Left renal cortex interstitium (tissue), 4 donors: ENCODE measurements at regions not wholly inside any gene's neighbourhood (a gene's known extent, or its start where the extent isn't known, plus 50 kb on each side); places are given as distances from the start of the nearest gene placed in this dataset.

Experiments used
- DNase-seq, 4 donors: peaks; one replicate each; pipeline ENCODE4 v3.0.0-alpha.2; 2013; ENCODE audit warnings: low read depth in 4 of 4, low spot score in 2 of 4, missing footprints in 1 of 4

DNA sequence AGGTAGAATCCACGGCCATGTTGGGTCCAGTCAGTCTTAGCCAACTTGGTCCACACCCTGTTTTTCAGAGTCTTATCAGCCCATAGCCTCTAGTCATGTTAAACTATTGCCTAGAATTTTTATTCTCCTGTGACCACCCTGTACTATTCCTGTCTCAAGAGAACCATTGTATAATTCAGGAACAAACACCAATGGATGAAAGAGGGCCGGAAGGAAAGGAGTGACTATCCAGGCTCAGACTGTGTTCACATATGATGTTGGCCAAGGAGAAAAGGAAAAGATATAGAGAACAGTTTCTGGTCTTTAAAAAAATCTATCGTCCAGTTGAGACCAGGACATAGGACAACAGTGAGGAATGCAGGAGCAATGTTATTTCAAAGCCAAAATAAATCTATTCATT, 82.9 kb upstream of the SETBP1 start:
- DNase-seq, result no peak

DNA sequence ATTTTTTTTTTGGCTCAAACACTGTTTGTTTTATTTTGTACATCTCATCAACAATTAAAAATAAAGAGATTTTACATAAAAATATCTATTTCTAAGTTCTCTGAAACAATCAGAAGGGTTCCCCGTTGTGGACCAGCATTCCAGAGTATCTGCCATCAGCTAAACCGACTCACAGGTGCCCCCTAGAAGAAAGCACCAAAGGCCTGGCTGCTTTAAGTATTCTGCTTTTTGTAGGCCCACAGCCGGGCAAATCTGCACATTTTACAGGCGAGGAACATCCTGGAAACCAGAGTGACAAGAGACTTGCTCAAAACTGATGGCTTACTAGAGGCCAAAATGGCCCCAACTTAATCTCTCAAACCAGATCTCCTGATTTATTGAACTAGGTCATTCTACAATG, 82.2 kb upstream of the SETBP1 start:
- no peak for DNase-seq

DNA sequence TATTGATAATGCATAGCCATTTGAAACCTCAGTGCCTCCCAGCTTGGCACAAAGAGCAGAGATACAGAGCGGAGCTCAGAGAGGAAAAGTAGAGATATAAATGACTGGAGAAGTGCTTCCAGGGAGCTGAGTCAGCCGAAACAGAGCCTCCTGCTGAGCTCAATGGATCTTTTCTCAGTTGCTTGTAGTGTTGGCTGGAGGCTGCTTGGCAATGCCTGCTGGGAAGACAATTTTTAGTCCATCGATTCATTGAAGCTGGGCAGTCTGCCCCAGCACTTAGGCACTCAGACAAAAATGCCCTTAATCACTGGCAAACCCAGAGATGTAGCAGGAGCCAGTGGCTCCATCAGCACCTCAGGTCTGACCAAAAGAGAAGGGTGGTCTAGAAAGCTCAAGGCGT, 81.3 kb upstream of the SETBP1 start:
- no peak for DNase-seq

DNA sequence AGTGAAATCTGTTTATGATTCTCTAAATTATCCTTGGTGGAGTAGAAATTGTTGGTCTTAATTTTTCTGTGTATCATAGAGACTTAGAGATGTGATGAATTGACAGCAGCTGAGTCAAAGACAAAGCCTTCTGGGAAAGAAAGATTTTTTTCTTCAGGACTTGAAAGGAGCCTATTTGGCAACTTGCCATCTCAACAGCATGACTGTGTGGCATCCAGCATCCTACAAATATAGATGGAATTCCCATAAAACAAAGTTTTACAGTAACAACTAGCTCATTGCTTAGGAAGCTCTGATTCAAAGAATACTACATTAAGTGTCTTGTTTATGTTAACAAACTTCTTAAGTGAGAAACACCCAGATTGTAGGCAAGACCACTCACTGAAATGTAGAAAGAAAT, 79.2 kb upstream of the SETBP1 start:
- DNase-seq, result no peak

DNA sequence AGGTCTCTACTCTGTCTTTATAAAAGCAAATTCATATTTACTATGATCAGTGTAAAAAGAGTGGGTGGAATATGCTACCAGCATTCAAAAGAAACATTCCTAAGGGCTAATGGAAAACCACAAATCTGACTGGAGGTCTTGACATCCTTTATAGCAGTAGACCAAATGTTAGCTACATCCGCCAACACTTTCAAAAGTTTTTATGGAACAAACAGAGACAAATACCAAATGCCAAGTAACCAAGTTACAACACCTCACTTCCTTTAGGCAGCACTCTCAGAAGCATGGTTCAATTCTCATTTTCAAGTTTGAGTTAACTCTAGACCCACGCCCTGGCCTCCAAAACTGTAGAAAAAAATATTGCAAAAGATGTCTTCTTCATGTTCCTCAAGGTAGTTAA, 78.3 kb upstream of the SETBP1 start:
- DNase-seq, result no peak

DNA sequence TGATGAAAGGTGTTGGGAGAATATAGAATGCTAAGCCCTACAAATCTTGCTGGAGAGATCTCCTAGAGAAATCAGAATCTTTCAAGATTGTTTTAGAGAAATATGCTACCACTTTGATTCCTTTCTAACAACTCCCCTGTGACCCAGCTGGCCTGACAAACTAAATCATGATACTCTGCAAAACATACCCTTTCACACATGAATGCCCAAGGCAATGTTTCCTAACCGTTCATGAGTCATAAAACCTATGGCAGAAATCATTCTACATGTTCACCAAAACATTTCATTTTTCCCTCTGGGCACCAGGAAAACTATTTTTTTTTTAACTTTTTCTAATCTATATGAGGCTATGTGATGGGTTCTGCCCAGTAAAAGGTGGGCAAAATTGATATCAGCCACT, 77.8 kb upstream of the SETBP1 start:
- DNase-seq, result no peak

DNA sequence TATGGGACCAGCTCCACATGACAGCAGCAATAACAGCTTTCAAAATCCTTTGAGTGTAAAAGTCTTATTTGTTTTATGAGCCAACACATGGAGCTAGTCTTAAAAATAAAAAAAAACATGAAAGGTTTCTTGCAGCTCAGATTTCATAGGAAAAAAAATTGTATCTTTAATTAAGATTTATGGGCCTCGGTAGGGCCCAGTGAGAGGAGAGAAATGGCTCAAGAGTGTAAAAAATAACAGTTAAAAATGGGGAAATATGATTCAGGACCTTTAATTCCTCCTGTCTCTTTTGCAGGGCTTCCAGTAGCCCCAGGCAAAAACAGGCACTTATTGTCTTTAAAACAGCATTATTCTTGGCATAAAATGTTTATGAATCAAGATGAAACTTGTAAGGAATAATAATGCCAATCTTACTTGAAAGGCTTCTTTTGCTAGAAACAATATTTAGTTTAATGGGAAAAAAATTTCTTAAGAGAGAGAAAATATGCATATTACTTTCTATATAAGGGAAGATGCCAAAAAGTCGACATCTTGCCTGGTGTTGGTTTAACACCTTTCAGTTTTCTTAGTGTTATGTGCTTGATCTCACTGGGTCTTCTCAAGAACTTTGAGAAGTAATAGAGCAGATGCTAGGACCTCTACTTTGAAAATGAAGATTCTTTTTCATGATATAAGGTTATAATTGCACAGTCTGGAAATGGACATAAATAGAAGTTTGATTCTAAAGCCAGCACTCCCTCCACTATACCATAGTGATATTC, 71.3 kb upstream of the SETBP1 start:
- peak in 2 of 4 donors; percentile 10 to 12 for DNase-seq

DNA sequence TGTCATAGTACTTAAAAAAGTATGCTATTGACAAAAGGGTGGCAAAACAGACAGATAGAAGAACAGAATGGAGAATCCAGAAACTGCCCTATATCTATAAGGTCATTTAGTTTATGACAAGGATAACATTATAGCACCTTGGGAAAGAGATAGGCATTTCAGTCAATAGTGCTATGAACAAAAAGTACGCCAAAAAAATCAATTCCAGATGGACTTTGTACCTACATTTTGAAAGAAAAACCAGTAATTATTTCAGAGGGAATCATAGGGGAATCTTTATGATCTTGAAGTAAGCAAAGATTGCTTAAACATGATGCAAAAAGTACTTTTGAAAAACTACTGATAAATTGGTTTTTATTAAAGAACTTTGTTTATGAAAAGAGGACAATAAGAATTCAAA, 59.9 kb upstream of the SETBP1 start:
- no peak for DNase-seq

DNA sequence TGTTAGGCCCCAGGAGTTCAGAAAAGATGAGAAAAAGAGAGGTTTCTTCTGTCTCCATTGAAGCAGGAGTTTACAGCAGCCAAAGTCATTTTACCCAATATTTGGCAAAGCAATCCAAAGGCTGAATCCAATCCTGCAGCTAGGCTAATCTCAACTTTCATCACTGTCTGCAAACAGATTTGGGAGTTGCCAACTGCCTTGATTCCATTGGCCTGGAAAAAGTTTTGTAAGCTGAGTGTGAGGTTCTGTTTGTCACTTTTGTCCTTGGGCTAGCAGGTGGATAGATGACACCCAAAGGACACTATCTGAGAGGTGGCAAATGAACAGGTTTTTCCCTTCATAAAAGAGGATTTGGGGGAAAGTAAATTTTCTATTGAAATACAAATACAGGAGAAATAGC, 56.6 kb upstream of the SETBP1 start:
- no peak for DNase-seq

DNA sequence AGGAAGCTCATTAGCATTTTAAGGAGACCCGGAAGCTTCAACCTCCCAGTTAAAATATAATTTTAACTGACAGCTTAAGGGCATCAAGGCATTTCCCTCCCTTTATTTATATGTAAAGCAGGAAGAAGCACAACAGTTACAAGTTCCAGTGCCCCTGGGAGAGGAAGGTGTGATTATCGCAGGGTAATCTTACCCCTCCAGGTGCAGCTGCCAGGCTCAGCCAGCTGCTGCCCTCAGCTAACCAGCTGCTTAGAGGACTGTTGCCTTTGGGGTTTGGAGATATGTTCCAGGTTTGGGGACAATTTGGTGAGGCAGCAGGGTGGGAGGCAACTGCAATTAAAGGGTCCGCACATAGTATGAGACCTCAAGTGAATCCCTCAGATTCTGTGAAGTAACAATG, 55.3 kb upstream of the SETBP1 start:
- no peak for DNase-seq

DNA sequence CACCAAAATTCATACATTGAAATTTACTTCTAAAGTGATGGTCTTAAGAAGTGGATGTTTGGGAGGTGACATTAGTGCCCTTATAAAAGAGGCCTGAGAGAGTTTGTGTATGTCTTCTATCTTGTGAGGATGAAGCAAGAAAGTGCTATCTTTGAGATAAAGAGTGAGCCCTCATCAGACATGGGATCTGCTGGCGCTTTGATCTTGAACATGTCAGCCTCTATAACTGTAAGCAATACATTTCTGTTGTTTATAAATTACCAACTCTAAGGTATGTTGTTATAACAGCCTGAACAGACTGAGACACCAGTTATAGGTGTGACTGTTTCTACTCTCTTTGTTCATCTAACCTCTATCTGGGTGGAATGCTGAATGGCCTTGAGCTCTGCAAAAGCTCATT, 54.5 kb upstream of the SETBP1 start:
- no peak for DNase-seq

DNA sequence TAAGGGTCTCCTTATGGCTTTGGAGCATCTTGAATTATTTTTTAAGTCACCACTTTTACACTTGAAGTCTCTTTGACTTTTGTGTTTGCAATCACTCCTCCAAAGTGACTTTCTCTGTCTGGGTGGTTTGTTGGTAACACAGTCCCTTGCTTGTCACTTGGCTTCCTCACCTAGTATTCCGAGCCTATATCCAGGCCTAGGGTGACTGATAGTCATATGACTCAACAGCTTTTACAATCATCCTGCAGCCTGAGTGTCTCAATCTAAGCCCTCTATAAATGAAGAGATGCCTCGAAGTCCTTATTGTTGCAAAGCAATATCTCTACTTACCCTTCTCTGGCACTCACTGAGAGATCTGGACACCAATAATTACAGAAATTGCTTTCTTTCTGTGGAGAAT, 53.9 kb upstream of the SETBP1 start:
- DNase-seq, result no peak

DNA sequence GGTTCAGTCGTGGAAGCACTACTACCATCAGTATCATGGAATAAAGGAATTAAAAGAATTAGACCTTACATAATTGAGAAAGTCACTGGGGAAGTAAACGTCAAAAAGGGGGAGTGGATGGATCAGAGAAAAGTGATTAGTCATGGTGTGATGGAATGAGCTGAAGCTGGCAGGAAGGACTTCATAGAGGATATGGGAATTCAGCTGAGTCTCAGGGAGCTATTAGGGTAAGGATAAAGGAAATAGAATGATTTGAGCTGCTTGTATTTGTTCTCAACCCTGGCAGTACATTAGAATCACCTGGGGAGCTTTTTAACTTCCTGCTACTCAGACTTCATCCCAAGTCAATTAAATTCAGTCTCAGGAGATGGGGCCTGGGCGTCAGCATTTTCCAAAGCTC, 53.4 kb upstream of the SETBP1 start:
- DNase-seq, result no peak

DNA sequence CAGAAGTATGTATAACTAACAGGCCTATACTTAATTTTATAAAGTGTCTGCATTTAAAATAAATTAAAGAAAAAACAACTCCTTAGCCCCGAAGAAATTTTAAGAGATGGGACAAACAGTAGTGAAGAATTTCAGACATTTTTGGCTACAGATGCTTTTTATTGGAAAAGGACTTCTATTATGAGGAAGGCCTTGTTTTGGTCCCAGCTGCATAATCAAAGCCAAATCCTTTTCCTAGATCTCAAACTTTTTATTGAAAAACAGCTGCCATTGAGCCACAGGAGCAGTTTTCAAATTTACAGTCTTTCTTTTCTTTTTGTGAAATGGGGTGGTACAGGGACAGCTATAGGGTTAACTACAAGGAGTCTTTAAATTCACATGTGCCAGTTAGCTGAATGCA, 51.3 kb upstream of the SETBP1 start:
- no peak for DNase-seq

DNA sequence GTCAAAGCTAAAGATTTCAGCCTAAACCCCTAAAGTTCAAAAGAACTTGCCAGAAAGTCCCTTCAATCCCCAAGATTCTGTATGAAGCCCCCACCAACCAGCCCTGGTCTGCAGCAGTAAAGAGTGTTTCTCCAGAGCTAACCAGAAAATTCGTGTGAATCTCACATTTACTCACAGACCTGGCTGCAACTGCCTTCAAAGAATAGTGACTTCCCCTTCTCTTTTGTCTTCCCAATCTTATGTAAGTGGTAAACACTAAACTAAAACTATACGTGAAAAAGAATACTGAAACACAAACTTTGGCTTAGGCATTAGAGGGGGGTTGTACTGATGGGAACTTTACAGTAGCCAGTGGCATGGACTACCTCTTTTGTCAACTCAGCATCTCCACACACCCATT, 50.6 kb upstream of the SETBP1 start:
- DNase-seq, result no peak
